ENCODE measurements at regions not wholly inside any gene's neighbourhood (a gene's known extent, or its start where the extent isn't known, plus 50 kb on each side); places are given as distances from the start of the nearest gene placed in this dataset.

DNA sequence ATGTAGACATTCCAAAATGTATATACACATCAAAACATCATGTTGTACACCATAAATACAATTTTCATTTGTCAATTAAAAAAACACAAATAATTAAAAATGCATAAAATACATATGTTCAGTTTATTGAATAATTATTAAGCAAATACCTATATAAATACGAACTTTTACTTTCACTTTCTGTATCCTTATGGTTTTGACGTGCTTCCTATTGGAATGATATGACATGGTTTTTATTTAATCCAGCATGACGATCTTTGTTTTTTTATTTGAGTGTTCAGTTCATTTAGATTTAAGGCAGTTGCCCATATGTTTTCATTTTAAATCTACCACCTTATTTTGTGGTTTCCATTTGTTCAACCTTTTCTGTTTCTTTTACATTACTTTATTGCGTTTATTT is 198.3 kb upstream of the PLET1 start:
- Histone ChIP-seq H3K27ac (ENCODE audit: low read depth, low read length) (no peak overlapping the region), H3K4me1 (ENCODE audit: control insufficient read depth, insufficient read depth, low read length) (no peaks in the 10 kb centered on the region), H3K36me3 (ENCODE audit: control insufficient read depth, insufficient read depth, low read length) (no peaks in the 10 kb centered on the region), H3K27me3 (ENCODE audit: control insufficient read depth, insufficient read depth, low read length) (no peaks in the 10 kb centered on the region), H3K9me3 (ENCODE audit: control insufficient read depth, insufficient read depth, low read length) (no peaks in the 10 kb centered on the region), H3K9ac (ENCODE audit: low read depth, low read length) (no peak overlapping the region), H3K4me3 (ENCODE audit: low read depth, low read length) (no peak overlapping the region)

GRCh38 chr11:112460141-112460540 is 199.5 kb upstream of the PLET1 start:
- H3K36me3 ChIP-seq (ENCODE audit: control insufficient read depth, insufficient read depth, low read length): no peaks in the 10 kb centered on the region

DNA sequence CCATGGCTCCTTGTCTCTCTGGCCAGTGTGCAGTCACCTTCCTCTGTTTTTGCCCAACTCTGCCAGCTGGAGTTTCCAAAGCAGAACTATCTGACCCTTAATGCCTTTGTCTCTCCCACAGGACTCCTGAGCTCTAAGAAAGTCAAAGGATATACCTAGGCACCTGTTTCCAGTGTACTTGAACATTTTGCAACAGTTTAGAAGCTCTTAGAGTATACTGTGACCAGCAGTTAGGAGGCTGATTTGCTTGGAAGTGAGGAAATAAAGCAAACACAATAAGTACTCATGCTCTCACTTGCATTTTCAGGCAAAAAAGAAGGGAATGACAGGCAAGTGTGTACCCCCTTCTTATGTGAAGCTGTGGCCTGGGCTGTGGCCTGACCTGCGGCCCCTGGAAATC is 204.3 kb upstream of the PLET1 start:
- no peaks in the 10 kb centered on the region for H3K27me3 ChIP-seq (ENCODE audit: control insufficient read depth, insufficient read depth, low read length)
- H3K27ac ChIP-seq (ENCODE audit: low read depth, low read length): no peak overlapping the region
- no peak overlapping the region for H3K4me3 ChIP-seq (ENCODE audit: low read depth, low read length)

More at GRCh38 chr11:112460141-112460540, 199.5 kb upstream of the PLET1 start:
- Histone ChIP-seq H3K27ac (ENCODE audit: low read depth, low read length) (no peak overlapping the region), H3K4me3 (ENCODE audit: low read depth, low read length) (no peak overlapping the region), H3K27me3 (ENCODE audit: control insufficient read depth, insufficient read depth, low read length) (no peaks in the 10 kb centered on the region), H3K4me1 (ENCODE audit: control insufficient read depth, insufficient read depth, low read length) (no peaks in the 10 kb centered on the region), H3K9me3 (ENCODE audit: control insufficient read depth, insufficient read depth, low read length) (no peaks in the 10 kb centered on the region), H3K9ac (ENCODE audit: low read depth, low read length) (no peak overlapping the region)

DNA sequence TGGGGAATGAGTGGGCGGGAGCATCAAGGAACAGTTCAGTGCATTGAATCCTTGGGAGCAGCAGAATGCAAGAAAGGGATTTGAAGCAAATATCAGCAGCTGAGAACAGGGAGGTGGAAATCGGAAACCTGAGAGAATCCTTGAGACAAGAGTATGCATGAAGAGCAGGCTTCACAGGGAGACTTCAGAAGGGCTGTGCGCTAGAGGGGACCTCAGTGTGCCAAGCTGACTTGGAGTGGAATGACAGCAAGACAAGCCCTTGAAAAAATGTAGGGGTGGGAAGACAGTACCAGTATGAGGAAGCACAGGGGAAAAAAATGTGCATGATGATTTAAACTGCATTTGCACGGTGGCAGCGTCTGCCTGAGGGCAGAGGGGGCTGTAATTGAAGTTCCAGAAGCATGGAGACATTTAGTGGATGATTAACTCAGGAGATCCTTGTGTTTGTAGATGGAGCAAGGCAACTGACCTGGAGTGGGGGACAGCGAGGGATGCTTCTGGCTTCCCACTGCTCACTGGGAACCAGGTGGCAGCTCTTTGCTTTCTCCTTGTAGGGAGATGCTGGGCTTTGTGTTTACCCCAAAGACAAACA is 204.9 kb upstream of the PLET1 start:
- Histone ChIP-seq H3K9ac (ENCODE audit: low read depth, low read length) (no peak overlapping the region), H3K36me3 (ENCODE audit: control insufficient read depth, insufficient read depth, low read length) (no peaks in the 10 kb centered on the region), H3K4me3 (ENCODE audit: low read depth, low read length) (no peak overlapping the region), H3K27ac (ENCODE audit: low read depth, low read length) (no peak overlapping the region), H3K27me3 (ENCODE audit: control insufficient read depth, insufficient read depth, low read length) (no peaks in the 10 kb centered on the region), H3K4me1 (ENCODE audit: control insufficient read depth, insufficient read depth, low read length) (no peaks in the 10 kb centered on the region), H3K9me3 (ENCODE audit: control insufficient read depth, insufficient read depth, low read length) (no peaks in the 10 kb centered on the region)

More for the DNA sequence above, 204.3 kb upstream of the PLET1 start:
- H3K9ac ChIP-seq (ENCODE audit: low read depth, low read length): no peak overlapping the region
- no peaks in the 10 kb centered on the region for H3K4me1 ChIP-seq (ENCODE audit: control insufficient read depth, insufficient read depth, low read length)
- no peaks in the 10 kb centered on the region for H3K9me3 ChIP-seq (ENCODE audit: control insufficient read depth, insufficient read depth, low read length)
- no peaks in the 10 kb centered on the region for H3K36me3 ChIP-seq (ENCODE audit: control insufficient read depth, insufficient read depth, low read length)

GRCh38 chr11:112467721-112468120 is 207.1 kb upstream of the PLET1 start:
- Histone ChIP-seq H3K27me3 (ENCODE audit: control insufficient read depth, insufficient read depth, low read length) (no peaks in the 10 kb centered on the region), H3K9me3 (ENCODE audit: control insufficient read depth, insufficient read depth, low read length) (no peaks in the 10 kb centered on the region), H3K9ac (ENCODE audit: low read depth, low read length) (no peak overlapping the region), H3K4me3 (ENCODE audit: low read depth, low read length) (no peak overlapping the region), H3K27ac (ENCODE audit: low read depth, low read length) (no peak overlapping the region), H3K4me1 (ENCODE audit: control insufficient read depth, insufficient read depth, low read length) (no peaks in the 10 kb centered on the region), H3K36me3 (ENCODE audit: control insufficient read depth, insufficient read depth, low read length) (no peaks in the 10 kb centered on the region)

DNA sequence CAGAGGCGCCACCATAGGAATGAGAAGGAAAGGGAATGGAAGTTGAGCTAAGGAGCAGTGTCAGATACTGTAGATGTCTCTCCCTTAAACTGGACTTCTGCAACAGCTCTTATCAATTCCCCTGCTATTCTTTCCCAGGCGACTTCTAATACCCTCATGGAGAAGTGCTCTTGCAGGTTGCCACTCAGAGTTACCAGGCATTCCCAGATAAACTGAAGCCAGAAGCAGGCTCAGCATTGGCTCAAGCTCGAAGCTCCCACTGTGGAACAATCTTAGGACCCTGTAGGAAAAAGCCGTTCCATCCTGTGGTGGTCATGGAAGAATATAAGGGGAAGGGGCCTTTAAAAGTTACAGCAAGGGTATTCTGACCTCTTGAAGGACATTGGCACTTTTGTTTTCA is 208.7 kb upstream of the PLET1 start:
- no peak overlapping the region for H3K4me3 ChIP-seq (ENCODE audit: low read depth, low read length)
- no peak overlapping the region for H3K9ac ChIP-seq (ENCODE audit: low read depth, low read length)
- H3K36me3 ChIP-seq (ENCODE audit: control insufficient read depth, insufficient read depth, low read length): no peaks in the 10 kb centered on the region
- H3K27ac ChIP-seq (ENCODE audit: low read depth, low read length): no peak overlapping the region
- no peaks in the 10 kb centered on the region for H3K4me1 ChIP-seq (ENCODE audit: control insufficient read depth, insufficient read depth, low read length)
- no peaks in the 10 kb centered on the region for H3K9me3 ChIP-seq (ENCODE audit: control insufficient read depth, insufficient read depth, low read length)
- no peaks in the 10 kb centered on the region for H3K27me3 ChIP-seq (ENCODE audit: control insufficient read depth, insufficient read depth, low read length)

- H3K27ac ChIP-seq (ENCODE audit: low read depth, low read length): no peak overlapping the region
- H3K9ac ChIP-seq (ENCODE audit: low read depth, low read length): no peak overlapping the region
- no peak overlapping the region for H3K4me3 ChIP-seq (ENCODE audit: low read depth, low read length)
- H3K27me3 ChIP-seq (ENCODE audit: control insufficient read depth, insufficient read depth, low read length): no peaks in the 10 kb centered on the region
- no peaks in the 10 kb centered on the region for H3K36me3 ChIP-seq (ENCODE audit: control insufficient read depth, insufficient read depth, low read length)
- H3K9me3 ChIP-seq (ENCODE audit: control insufficient read depth, insufficient read depth, low read length): no peaks in the 10 kb centered on the region
- no peaks in the 10 kb centered on the region for H3K4me1 ChIP-seq (ENCODE audit: control insufficient read depth, insufficient read depth, low read length)
Observed at GRCh38 chr11:112470355-112470754, 209.7 kb upstream of the PLET1 start.

GRCh38 chr11:112471731-112472130 is 211.1 kb upstream of the PLET1 start:
- no peak overlapping the region for H3K9ac ChIP-seq (ENCODE audit: low read depth, low read length)
- H3K27me3 ChIP-seq (ENCODE audit: control insufficient read depth, insufficient read depth, low read length): peaks cover 10% of the 10 kb centered on the region
- H3K4me1 ChIP-seq (ENCODE audit: control insufficient read depth, insufficient read depth, low read length): no peaks in the 10 kb centered on the region
- H3K4me3 ChIP-seq (ENCODE audit: low read depth, low read length): no peak overlapping the region
- H3K9me3 ChIP-seq (ENCODE audit: control insufficient read depth, insufficient read depth, low read length): no peaks in the 10 kb centered on the region
- H3K27ac ChIP-seq (ENCODE audit: low read depth, low read length): no peak overlapping the region
- H3K36me3 ChIP-seq (ENCODE audit: control insufficient read depth, insufficient read depth, low read length): no peaks in the 10 kb centered on the region

GRCh38 chr11:112477152-112477551 is 216.5 kb upstream of the PLET1 start:
- peaks cover 16% of the 10 kb centered on the region for H3K27me3 ChIP-seq (ENCODE audit: control insufficient read depth, insufficient read depth, low read length)
- H3K36me3 ChIP-seq (ENCODE audit: control insufficient read depth, insufficient read depth, low read length): no peaks in the 10 kb centered on the region
- no peak overlapping the region for H3K4me3 ChIP-seq (ENCODE audit: low read depth, low read length)
- peaks cover 8% of the 10 kb centered on the region for H3K4me1 ChIP-seq (ENCODE audit: control insufficient read depth, insufficient read depth, low read length)
- H3K27ac ChIP-seq (ENCODE audit: low read depth, low read length): no peak overlapping the region
- no peaks in the 10 kb centered on the region for H3K9me3 ChIP-seq (ENCODE audit: control insufficient read depth, insufficient read depth, low read length)
- no peak overlapping the region for H3K9ac ChIP-seq (ENCODE audit: low read depth, low read length)

- no peaks in the 10 kb centered on the region for H3K36me3 ChIP-seq (ENCODE audit: control insufficient read depth, insufficient read depth, low read length)
- H3K27ac ChIP-seq (ENCODE audit: low read depth, low read length): no peak overlapping the region
- H3K4me1 ChIP-seq (ENCODE audit: control insufficient read depth, insufficient read depth, low read length): peaks cover 8% of the 10 kb centered on the region
- H3K9me3 ChIP-seq (ENCODE audit: control insufficient read depth, insufficient read depth, low read length): no peaks in the 10 kb centered on the region
- H3K27me3 ChIP-seq (ENCODE audit: control insufficient read depth, insufficient read depth, low read length): peaks cover 16% of the 10 kb centered on the region
- H3K9ac ChIP-seq (ENCODE audit: low read depth, low read length): no peak overlapping the region
- no peak overlapping the region for H3K4me3 ChIP-seq (ENCODE audit: low read depth, low read length)
Observed at GRCh38 chr11:112477581-112478317, 217.1 kb upstream of the PLET1 start.

- no peak overlapping the region for H3K4me3 ChIP-seq (ENCODE audit: low read depth, low read length)
- H3K9me3 ChIP-seq (ENCODE audit: control insufficient read depth, insufficient read depth, low read length): no peaks in the 10 kb centered on the region
- H3K36me3 ChIP-seq (ENCODE audit: control insufficient read depth, insufficient read depth, low read length): no peaks in the 10 kb centered on the region
- H3K9ac ChIP-seq (ENCODE audit: low read depth, low read length): no peak overlapping the region
- peaks cover 8% of the 10 kb centered on the region for H3K4me1 ChIP-seq (ENCODE audit: control insufficient read depth, insufficient read depth, low read length)
- H3K27me3 ChIP-seq (ENCODE audit: control insufficient read depth, insufficient read depth, low read length): peaks cover 16% of the 10 kb centered on the region
- H3K27ac ChIP-seq (ENCODE audit: low read depth, low read length): no peak overlapping the region
Observed at GRCh38 chr11:112478806-112479205, 218.1 kb upstream of the PLET1 start.
